ELF-1 (cell line): ENCODE measurements at regions not wholly inside any gene's neighbourhood (a gene's known extent, or its start where the extent isn't known, plus 50 kb on each side); places are given as distances from the start of the nearest gene placed in this dataset.
"Not testable (repeated sequence)": the region's sequence is repeated elsewhere in the genome, so short reads cannot be mapped to it uniquely, and the experiment has no call there.

Experiments used
- DNase-seq: peaks from one replicate; pipeline ENCODE4 v3.0.0-alpha.2; 2016; ENCODE audit warnings: low read depth, low spot score

DNA sequence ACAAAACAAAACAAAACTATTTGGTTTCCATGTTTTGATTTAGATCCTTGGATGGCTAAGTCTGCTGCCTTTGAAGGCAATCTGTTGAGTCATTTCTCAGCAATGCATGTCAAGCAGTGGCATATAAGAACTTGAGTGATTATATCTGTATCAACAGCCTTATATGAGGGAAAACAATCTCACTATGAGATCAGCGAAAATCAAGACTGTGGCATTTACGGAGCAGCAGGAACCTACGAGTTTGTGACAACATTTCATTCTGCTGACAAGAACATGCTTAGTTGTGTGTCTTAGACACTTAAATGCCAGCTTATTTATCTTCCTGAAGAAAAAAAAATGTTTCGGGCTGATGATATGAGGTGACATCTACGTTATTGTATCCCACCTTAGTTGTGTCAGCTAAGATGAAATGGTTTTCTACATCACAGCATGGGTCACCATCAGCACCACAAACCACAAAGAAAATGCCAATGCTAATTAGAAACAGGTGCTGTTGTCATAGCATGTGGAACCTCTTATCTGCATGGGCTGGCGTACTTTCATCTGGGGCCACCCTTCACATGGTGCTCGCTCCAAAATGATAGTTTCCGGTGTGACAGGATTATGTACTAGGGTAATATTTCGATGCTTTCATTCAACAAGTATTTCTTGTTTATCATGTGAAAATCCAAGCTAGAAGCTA is 1085.5 kb downstream of the SORCS1 start:
- no peak for DNase-seq

DNA sequence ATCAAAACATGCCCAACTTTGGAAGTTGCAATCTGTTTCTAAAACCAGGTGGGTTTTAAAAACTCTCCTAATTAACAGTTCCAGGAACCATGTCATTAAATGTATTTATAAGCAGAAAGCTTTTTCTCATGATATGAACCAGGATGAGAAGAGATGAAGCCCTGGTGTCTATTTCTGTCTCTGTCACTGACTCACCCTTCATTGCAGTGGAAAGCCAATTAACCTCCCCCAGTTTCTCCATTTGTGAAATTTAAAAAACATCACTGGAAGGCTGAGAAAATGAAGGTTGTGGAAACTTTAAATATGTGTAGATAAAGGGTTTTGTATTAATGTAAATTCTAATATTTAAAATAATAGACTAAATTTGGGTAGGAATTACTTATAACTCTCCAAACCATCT is 1088.0 kb downstream of the SORCS1 start:
- DNase-seq = no peak

DNA sequence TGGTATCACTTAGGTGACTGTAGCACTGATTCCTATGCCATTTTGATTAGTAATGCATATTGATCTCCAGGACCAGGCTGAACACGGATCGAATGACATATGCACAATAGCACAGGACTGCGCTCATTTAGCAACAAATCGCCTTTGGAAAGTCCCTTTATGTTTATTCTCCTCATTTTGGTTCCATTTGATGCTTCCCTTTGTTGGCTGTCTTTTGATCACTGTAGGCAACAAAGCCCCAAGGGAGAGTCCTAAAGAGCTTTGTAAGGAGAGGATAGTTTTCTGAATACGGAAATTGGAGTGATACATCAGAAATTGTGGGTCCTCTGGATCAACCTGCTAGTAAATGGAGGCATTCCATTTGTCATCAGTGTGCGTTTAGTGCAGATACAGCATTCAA is 1111.4 kb downstream of the SORCS1 start:
- peak; percentile 3 for DNase-seq

DNA sequence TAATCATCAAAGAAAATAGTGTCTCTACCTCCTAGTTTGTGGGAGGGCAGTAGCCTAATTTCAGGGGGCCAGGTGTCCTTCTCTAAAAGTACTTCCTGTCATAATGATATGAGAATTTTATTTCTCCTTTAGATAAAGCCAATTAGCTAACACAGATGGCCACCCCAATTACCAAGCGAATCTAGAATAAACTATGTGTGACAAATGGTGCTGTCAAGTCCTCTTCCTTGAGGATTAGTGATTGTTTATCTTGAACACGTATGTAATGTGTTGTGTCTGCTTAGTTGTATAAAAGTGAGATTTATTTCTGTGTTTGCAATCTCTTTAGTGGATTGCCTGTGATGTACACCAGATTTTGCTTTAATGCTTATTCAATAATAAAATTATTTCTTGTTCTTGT is 1120.0 kb downstream of the SORCS1 start:
- DNase-seq = no peak

DNA sequence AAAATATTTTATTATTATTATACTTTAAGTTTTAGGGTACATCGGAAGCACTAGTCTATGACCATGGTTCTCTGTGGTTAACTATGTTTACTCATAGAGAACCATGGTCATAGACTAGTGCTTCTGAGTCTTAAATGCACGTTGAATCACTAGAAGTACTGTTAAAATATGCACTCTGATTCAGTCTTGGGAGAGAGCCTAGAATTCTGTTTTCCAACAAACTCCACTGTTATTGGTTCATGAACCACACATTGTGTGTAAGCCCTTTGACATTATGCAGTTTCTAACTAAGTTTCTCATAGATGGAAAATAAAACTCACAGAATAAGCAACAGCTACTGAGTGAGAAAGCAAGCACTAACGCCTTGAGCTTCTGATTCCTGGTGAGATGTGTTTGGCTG is 1120.6 kb downstream of the SORCS1 start:
- DNase-seq = no peak

DNA sequence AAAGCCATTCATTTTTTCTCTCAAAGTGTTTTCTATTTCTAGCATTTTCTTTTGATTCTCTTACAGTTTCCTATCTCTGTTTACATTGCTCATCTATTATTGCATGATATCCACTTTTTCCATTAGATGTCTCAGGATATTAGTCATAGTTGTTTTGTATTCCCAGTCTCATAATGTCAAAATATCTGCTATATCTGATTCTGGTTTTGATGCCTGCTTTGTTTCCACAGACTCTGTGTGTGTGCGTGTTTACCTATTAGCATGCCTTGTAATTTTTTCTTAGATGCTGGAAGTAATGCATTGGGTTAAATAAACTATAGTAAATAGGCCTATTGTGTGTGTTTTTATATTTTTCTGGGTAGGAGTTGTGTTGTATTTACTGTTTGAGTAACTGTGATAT is 1126.3 kb downstream of the SORCS1 start:
- no peak for DNase-seq

DNA sequence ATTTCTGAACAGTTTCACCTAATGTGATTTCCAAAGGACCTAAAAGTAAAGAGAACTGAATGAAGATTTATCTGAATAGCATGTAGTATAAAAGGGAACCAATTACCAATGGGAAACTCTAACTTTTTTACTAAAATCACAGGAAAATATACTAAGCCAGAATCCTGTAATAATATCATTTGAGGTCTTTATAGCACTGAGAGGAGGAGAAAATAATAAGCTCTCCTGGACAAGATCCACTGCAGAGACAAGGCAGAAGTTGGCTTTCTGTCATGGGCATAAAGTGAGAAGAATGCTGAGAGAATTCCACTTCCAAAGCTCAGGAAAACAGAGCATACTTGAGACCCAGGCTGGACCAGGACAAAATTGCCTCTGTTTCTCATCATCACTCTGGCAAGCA is 1131.4 kb downstream of the SORCS1 start:
- DNase-seq = no peak

DNA sequence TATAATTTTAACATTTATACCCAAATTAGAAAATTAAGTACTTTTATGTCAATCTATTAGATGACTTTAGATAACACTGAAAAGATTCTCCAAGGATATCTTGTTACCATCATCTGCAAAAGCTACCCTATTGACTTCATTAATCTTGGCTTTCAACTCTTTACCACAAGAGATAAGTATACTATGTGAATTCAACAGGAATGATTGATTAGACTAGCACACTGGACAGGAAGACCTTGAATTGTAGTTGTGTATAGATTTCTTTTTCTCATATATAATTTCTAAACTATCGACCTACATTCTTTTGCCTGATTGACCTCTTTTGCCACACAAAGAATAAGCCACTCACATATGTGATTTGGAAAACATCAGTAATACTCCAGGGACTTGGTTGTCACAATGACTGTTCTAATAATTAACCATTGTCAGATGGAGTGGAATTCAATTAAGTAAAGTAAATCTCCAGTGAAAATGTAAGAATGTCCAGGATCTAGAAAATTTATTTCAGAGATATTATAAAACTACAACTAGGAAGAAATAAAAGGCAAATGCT is 1132.0 kb downstream of the SORCS1 start:
- DNase-seq = no peak

DNA sequence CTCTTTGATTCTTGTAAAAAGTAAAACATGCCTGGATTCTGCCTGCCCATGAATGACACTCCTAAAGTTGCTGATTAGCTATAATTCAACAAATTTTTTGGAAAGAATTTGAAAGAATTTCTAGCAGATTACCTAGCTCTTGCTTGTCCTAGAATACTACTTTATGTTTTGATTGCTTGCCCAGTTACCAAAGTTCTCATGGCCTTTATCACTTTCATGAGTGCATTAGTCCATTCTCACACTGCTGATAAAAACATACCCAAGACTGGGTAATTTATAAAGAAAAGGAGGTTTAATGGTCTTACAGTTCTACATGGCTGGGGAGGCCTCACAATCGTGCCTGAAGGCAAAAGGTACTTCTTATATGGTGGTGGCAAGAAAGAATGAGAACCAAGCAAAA is 1137.3 kb downstream of the SORCS1 start:
- DNase-seq = no peak

DNA sequence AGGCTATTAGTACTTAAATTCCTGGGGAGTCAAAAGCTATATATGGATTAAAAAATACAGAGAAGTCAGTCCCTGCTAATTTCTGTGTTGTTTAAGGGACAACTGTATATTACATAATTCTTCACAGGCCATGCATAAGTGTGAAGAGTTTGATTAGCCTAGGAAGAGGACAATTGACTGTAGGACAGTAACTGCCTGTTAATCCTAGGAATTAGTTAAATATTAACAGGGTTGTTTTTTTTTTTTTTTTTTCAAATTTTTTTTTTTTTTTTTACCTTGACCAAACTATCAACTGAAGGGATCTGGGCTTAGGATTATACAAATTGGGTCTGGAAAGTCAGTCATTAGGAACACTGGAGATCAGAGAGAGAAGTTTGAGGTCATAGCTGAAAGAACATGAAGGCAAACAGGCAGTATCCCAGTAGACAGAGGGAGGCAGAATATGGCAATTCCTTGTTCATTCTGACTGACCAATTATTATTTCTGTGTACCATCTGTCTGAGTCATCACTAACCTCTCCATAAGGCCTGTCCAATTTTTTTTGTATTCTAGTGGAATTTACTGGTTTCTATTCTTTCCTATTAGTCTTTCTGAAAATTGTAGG is 1139.2 kb downstream of the SORCS1 start:
- DNase-seq = no peak

DNA sequence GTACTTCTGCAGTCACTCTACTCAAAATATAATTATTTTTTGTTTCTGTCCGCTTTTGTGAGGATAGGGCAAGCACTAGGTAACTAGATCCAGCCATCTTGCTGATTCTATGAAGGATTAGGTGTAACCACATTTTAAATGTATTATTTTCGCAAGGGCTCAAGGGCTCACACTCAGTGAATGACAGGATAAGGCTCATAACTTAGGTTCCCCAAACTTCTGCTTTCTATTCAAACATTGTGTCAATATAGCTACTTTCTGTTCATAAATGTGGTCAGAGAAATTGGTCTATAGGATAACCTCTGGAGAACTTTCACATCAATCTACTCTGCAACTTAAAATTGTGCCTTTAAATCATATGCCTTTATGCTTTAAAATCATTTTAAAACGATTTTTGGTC is 1141.2 kb downstream of the SORCS1 start:
- no peak for DNase-seq

DNA sequence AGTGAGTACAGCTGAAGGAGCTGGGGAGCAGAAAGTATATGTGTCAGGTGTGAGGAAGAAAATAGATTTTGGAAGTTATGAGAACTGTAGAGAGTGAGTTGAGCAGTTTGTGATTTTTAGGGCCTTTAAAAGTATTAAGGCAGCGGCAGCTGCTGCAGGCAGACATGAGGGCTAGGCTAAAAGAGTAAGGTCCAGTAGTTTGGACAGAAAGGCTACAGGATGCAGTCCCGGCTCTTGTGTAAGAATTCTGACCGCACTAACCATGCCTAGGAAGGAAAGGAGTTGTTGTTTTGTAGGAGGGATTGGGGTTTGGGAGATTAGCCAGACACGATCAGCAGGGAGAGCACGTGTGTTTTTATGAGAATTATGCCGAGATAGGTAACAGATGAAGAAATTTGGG is 1144.9 kb downstream of the SORCS1 start:
- DNase-seq = not testable (repeated sequence)

DNA sequence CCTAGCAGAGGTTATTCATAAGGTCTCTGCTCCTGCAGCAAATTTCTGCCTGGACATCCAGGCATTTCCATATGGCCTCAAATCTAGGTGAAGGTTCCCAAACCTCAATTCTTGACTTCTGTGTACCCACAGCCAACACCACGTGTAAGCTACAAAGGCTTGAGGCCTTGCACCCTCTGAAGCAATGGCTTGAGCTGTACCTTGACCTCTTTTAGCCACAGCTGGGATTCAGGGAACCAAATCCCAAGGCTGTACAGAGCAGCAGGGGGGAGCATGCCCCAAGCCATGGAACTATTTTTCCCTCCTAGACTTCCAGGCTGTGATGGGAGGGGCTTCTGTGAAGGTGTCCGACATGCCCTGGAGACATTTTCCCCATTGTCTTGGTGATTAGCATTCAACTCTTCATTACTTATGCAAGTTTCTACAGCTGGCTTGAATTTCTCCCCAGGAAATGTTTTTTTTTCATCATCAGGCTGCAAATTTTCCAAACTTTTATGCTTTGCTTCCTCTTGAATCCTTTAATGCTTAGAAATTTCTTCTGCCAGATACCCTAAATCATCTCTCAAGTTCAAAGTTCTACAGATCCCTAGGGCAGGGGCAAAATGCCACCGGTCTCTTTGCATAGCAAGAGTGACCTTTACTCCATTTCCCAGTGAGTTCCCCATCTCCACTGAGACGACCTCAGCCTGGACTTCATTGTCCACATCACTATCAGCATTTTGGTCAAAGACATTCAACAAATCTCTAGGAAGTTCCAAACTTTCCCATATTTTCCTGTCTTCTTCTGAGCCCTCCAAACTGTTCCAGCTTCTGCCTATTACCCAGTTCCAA is 1148.9 kb downstream of the SORCS1 start:
- peak; percentile 87 for DNase-seq

DNA sequence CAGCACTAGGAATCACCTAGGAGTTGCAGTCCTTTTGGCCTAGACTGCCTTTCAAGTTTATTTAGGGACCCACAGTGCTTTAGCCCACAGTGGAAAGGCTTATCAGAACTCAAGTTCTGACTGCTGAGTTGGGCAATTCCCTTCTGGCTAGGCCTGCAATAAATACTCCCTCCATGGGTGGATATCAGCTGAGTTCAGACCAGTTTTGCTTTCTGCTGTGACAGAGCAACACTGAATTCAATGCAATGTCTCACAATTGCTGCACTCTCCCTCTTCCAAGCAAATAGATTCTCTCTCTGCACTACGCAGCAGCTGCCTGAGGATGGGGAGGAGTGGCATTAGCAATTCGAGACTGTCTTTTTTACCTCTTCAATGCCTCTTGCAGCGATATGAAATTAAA is 1153.3 kb downstream of the SORCS1 start:
- no peak for DNase-seq

DNA sequence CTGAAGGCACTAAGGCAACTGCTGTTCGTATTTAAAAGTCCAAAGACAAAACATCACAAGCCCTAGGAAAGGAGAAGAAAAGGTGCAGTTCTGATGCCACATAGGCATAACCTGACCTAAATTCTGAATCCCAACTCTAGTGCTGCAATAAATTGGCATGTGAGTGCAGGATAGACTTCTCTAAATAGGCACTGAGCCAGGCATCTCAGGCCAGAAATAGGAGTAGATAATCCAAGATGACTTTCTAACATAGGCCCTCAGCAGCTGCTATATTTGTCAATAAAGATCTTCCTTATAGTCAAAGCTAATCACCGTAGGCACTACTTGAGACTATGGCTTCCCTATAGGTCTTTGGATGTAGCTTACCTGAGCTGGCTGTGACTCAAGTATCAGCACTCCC is 1163.8 kb downstream of the SORCS1 start:
- no peak for DNase-seq

DNA sequence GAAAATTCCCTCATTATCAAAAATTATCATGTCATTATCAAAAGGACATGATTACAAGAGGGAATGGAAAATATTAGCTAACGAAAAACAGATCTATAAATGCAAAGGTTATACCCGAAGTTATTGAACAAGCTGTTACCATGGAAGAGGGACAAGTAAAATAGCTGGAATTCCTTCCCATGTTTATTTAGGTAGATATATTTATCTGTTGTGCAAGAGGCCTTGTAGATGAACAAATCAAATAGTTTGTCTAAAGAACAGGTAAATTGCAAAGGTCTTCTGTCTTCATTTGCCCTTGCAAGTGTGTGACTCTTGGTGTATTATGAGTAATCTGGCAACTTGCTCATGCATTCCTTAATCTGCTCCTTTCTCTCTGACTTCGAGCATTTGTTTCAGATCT is 1170.9 kb downstream of the SORCS1 start:
- no peak for DNase-seq

DNA sequence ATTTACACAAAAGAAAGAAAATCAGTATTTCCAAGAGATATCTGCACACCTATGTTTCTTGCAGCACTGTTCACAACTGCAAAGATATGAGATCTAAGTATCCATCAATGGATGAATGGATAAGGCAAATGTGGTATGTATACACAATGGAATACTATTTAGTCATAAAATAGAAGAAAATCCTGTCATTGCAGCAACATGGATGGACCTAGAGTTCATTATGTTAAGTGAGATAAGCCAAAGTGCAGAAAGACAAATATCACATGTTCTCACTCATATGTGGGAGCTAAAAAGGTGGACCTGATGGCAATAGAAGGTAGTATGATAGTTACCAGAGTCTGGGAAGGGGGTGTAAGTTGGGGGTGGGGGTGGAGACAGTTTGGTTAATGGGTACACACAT is 1171.6 kb downstream of the SORCS1 start:
- no peak for DNase-seq

DNA sequence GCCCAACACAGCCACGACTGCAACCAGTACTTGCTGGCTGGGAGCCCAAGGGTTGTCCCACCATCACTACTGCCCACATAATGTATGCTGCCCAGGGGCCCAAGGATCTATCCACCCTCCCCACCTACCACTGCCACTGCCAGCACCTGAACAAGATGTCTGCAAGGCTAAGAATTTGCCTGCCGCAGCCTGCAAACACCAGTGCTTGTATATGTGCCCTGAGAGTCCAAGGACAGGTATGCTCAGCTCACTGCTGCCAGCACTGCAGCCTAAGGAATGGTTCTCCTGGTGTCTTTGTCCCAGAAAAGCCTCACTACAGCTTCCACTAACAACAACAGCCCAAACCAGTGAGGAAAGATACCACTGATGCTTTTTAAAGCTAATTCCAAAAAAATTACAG is 1174.0 kb downstream of the SORCS1 start:
- DNase-seq = no peak

DNA sequence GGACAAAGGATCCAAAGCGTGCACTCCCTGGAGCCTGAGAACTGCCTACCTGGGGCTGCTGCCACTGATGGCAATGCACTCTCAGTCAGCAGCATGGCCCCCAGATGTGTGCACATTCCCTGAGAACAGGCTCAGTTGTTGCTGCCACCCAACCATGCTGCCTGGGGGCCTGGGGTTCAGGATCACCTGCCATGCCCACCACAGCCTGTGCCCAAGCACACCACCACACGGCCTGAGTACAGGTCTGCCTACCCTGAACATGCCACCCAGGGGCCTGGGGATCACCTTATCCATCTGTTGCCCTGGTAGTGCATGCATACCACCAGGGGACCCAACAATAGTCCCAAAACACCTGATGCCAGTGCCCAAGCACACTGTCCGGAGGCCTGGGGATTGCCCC is 1174.5 kb downstream of the SORCS1 start:
- DNase-seq = no peak

DNA sequence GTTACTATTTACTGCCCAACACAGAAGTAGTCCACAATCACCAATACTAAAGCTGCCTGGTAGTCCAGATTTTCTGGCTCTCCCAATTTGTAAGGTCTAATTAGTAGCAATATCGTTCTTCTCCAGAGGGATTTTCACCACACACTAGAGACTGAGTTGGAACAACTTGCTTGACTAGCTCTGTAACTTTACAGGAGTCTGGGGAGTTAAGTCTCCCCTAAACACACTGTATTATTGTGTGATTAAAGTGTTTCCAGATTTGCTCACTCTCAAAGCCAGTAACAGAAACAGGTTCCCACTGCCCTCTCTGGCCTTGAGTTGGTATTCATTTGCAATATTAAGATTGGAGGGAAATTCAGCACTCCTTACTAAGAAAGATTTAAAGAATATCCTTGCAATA is 1175.7 kb downstream of the SORCS1 start:
- DNase-seq = no peak

DNA sequence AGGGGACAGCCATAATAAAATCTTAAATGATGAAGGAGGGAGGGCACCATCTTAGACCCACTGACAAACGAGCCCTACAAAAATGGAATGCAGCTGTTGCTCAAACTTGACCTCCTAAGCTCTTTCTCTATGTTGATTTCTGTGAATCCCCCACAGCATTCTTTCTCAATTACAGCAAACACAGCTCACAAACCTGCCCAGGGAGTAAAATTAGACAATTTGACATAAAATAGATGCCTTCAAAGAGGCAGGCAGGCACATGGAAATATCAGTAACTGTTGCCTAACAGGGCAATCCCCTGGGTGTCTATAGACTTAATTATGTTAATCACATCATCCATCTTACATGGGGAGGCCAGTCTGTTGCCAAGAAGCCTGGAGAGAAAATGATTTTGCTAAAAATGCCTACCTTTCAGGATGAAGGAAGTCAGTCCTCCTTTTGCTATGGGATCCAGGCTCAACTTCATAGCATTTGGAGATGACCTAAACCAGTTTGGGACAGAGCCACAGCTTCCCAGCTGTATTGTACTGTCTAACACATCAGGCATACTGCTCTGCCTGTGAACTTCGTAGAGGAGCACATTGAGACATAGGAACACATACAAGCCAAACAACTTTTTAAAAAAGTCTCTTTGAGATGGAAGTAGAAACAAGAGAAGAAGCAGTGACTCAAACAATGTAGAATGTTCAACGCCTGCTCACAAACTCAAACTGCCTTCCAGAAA is 1177.4 kb downstream of the SORCS1 start:
- no peak for DNase-seq

DNA sequence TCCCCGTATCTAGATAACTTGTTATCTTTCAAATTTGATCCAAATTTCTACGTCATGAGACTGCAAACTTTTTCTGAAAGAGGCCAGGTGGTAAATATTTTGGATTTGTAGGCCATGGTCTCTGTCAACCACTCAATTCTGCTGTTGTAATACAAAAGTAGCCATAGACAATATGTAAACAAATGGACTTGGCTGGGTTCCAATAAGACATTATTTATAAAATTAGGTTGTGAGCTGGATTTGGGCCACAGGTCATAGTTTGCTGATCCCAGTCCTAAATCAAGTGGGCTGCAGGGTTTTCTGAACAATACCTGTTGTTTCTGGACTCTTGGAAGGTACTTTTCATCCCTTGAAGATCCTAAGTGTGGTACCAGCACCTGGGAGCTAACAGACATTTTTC is 1178.0 kb downstream of the SORCS1 start:
- DNase-seq = no peak
